Ovary (tissue), 3 donors: ENCODE measurements at regions not wholly inside any gene's neighbourhood (a gene's known extent, or its start where the extent isn't known, plus 50 kb on each side); places are given as distances from the start of the nearest gene placed in this dataset.

ENCODE experiments used
- POLR2A ChIP-seq: fragments of 450-650 bp; IDR thresholded peaks from one replicate; pipeline ENCODE4 v1.6.1; 2017; ENCODE audit warnings: antibody characterized with exemption, mild to moderate bottlenecking, moderate library complexity
- TF ChIP-seq, protein P1 (sequence below), 3 donors: fragments of 450-650 bp in 2 of 3; fragments of 200-600 bp in 1 of 3; IDR thresholded peaks; one replicate each; pipeline versions ENCODE4 v1.5.1 to v1.8.0; 2016 to 2022; ENCODE audit warnings: antibody characterized with exemption in 3 of 3, mild to moderate bottlenecking in 1 of 3
- donor health status: DM: no; HTN: no; CAD: no.

DNA sequence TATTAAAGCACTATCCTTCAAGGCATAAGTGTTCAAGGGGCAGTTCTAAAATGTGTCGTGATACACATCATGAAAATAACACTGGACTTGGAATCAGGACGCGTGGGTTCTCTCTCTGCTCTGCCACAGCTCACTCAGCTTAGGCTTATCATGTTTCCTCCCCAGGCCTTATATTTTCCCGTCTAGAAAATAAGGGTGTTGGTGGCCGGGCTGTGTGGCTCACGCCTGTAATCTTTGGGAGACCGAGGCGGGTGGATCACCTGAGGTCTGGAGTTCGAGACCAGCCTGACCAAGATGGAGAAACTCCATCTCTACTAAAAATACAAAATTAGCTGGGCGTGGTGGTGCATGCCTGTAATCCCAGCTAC is 223.0 kb downstream of the OPA1 start:
- TF ChIP-seq, protein P1, sequence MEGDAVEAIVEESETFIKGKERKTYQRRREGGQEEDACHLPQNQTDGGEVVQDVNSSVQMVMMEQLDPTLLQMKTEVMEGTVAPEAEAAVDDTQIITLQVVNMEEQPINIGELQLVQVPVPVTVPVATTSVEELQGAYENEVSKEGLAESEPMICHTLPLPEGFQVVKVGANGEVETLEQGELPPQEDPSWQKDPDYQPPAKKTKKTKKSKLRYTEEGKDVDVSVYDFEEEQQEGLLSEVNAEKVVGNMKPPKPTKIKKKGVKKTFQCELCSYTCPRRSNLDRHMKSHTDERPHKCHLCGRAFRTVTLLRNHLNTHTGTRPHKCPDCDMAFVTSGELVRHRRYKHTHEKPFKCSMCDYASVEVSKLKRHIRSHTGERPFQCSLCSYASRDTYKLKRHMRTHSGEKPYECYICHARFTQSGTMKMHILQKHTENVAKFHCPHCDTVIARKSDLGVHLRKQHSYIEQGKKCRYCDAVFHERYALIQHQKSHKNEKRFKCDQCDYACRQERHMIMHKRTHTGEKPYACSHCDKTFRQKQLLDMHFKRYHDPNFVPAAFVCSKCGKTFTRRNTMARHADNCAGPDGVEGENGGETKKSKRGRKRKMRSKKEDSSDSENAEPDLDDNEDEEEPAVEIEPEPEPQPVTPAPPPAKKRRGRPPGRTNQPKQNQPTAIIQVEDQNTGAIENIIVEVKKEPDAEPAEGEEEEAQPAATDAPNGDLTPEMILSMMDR (IDR thresholded peaks at IDR 0.05) = no peak
- no peak for TF ChIP-seq POLR2A
